ENCODE measurements at regions not wholly inside any gene's neighbourhood (a gene's known extent, or its start where the extent isn't known, plus 50 kb on each side); places are given as distances from the start of the nearest gene placed in this dataset.
A peak's percentile ranks its signal among the peaks of the same experiment; 100 is the strongest.

DNA sequence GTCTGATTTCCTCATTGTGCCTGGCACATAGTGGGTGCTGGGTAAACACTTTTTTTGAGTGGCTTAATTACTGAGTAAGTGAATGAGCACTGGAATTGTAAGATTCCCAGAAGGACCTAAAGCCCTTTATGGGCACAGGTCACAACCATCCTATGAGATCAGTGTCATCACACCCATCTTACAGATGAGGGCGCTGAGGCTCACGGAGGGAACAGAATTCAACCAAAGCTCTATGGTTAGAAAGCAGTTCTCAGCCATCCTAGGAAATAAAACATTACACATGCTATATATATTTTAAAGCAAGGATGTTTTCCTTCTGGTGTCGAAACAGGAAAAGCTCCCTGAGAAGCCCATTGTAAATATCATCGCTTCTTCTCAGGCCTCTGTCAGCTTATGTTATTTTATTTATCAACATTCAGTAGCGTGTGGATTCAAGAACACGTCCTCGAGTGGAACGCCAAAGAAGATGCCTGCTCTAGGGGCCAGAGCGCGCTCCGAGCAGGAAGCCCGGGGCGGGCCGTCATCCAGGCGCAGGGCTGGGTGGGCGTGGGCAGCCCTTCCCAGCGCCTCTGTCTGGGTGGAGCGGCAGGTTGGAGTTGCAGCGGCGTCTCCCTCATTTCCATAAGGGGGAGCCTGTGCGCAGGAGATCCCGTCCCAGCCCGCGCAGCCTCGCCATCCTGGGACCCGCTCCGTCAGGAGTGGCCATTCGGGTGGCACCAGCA, 155.8 kb upstream of the SMIM23 start:
- peak overlapping the region; percentile 76; the same call in 1 of the 2 replicates for H2AFZ ChIP-seq (ENCODE audit: low read length)
- no peak overlapping the region for H3K18ac ChIP-seq (ENCODE audit: extremely low read depth, low read length)
- H3K4me1 ChIP-seq (replicated peaks in 1 of 4; ENCODE audit: control insufficient read depth in 3 of 4, insufficient read depth in 4 of 4, low read length in 3 of 4): no peaks in the 10 kb centered on the region; a peak in 3 of 7 replicates
- no peak overlapping the region for H3K23ac ChIP-seq (ENCODE audit: insufficient read length)
- no peaks in the 10 kb centered on the region for H3K23me2 ChIP-seq (ENCODE audit: low read depth, low read length)
- H3K14ac ChIP-seq (ENCODE audit: insufficient read length): no peak overlapping the region
- peak overlapping the region in 3 of 4 experiments; percentile 17 to 50 (median 32); a peak in 5 of 8 replicates for H3K4me3 ChIP-seq (ENCODE audit: extremely low read depth in 1 of 4, insufficient read depth in 2 of 4, low read depth in 3 of 4, low read length in 4 of 4)
- peaks cover 0 to 2% of the 10 kb centered on the region in 2 experiments for H4K20me1 ChIP-seq (replicated peaks in 1 of 2; ENCODE audit: control insufficient read depth in 1 of 2, insufficient read depth in 2 of 2, low read length in 2 of 2)
- no peak overlapping the region for H2BK120ac ChIP-seq (replicated peaks; ENCODE audit: low read depth, low read length)
- H2BK20ac ChIP-seq (ENCODE audit: low read length): 0 out of 2 replicates have a peak overlapping the region, but pooled peaks have one; percentile 35
- no peak overlapping the region for H4K5ac ChIP-seq (ENCODE audit: insufficient read length, low read depth, low read length)
- FAIRE-seq (no peak), DNase-seq (ENCODE audit: low read depth in 1 of 2, low spot score in 2 of 2) (peak in 1 of 2 experiments; percentile 82)
- ChIA-PET POLR2A (ENCODE audit: partially characterized antibody) (interaction anchor here (1.2 kb wide), 1 partner anchor 222 kb away, joined by 3 read pairs; no protein-coding TSS in a partner anchor), CTCF (ENCODE audit: partially characterized antibody) (interaction anchor here (0.5 to 3.6 kb wide), 44 partner anchors 10 to 421 kb away, joined by 3 to 23 read pairs (median 4); no protein-coding TSS in a partner anchor)
- H3K36me3 ChIP-seq (ENCODE audit: control insufficient read depth in 2 of 4, insufficient read depth in 4 of 4, low read length in 3 of 4): no peaks in the 10 kb centered on the region
- peaks cover 26 to 64% (median 57%) of the 10 kb centered on the region in 4 experiments for H3K27me3 ChIP-seq (replicated peaks in 1 of 4; ENCODE audit: control insufficient read depth in 3 of 4, extremely low read depth in 1 of 4, insufficient read depth in 3 of 4, low read length in 3 of 4)
- H4K91ac ChIP-seq (replicated peaks; ENCODE audit: insufficient read length, low read length): no peak overlapping the region
- no peaks in the 10 kb centered on the region for H3K79me1 ChIP-seq (ENCODE audit: low read depth, low read length)
- 0 out of 2 replicates have a peak overlapping the region, but pooled peaks have one; percentile 39 for H2BK12ac ChIP-seq (ENCODE audit: low read depth, low read length)
- 13% methylated on average over 24 of the region's 28 CpGs; no CpG with 5 or more reads in 1 of the 2 experiments for WGBS, 2 experiments (ENCODE audit: extremely low coverage in 1 of 2, insufficient coverage in 1 of 2, insufficient read length in 1 of 2, insufficient replicate concordance in 2 of 2, low coverage in 1 of 2, low lambda C conversion rate in 2 of 2, missing lambda C conversion rate in 1 of 2)
- no peak overlapping the region for H3K27ac ChIP-seq (ENCODE audit: low read depth, low read length)
- H2BK5ac ChIP-seq (ENCODE audit: low read depth, low read length): no peak overlapping the region
- no peak overlapping the region for H3K56ac ChIP-seq (replicated peaks; ENCODE audit: insufficient read length, low read depth, low read length)
- no peak overlapping the region; the same call in 1 of the 2 replicates for H2BK15ac ChIP-seq (ENCODE audit: low read length)
- H3K9ac ChIP-seq (replicated peaks in 1 of 4; ENCODE audit: extremely low read depth in 1 of 4, low read depth in 3 of 4, low read length in 3 of 4): no peak overlapping the region
- H3K4ac ChIP-seq (replicated peaks; ENCODE audit: insufficient read length, low read depth, low read length): no peak overlapping the region
- no peak overlapping the region for H2AK5ac ChIP-seq (ENCODE audit: low read depth, low read length)
- peak overlapping the region; percentile 3; the same call in 1 of the 2 replicates for H4K8ac ChIP-seq (ENCODE audit: extremely low read depth, insufficient read depth, low read length)
- H3K9me3 ChIP-seq (ENCODE audit: insufficient read depth in 2 of 2, low read depth in 1 of 2, low read length in 1 of 2): peaks cover 0 to 2% of the 10 kb centered on the region in 2 experiments; a peak in 1 of 4 replicates
- peak overlapping the region; percentile 37 to 65 for H3K4me2 ChIP-seq (ENCODE audit: insufficient read depth in 1 of 2, low read depth in 2 of 2, low read length in 2 of 2)
- H3K79me2 ChIP-seq (ENCODE audit: control insufficient read depth in 1 of 2, insufficient read depth in 2 of 2, low read length in 2 of 2): no peaks in the 10 kb centered on the region
- TF ChIP-seq HDAC6 (IDR thresholded peaks at IDR 0.05; ENCODE audit: low read depth, low read length) (no peak), GABPA (IDR thresholded peaks at IDR 0.05; ENCODE audit: borderline replicate concordance, insufficient read depth, low read length) (peak; percentile 37; the same call in 1 of the 2 replicates), YY1 (IDR thresholded peaks at IDR 0.05; ENCODE audit: low read depth, low read length) (0 out of 2 replicates have a peak, but pooled peaks have one; percentile 45), NRF1 (IDR thresholded peaks at IDR 0.05; ENCODE audit: low read depth, low read length) (peak; percentile 35; the same call in 1 of the 2 replicates), RXRA (IDR thresholded peaks at IDR 0.05; ENCODE audit: insufficient read depth, low read depth, low read length) (no peak), KDM4A (IDR thresholded peaks at IDR 0.05; ENCODE audit: low read depth, low read length, severe bottlenecking) (no peak), RAD21 (IDR thresholded peaks at IDR 0.05 in 1 of 2, conservative IDR thresholded peaks at IDR 0.05 in 1 of 2; ENCODE audit: low read depth in 2 of 2, low read length in 2 of 2) (peak; percentile 80 to 84)
- TF ChIP-seq, protein P1, sequence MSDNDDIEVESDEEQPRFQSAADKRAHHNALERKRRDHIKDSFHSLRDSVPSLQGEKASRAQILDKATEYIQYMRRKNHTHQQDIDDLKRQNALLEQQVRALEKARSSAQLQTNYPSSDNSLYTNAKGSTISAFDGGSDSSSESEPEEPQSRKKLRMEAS (IDR thresholded peaks at IDR 0.05): no peak

Measured in H1 (cell line).